ENCODE measurements at regions not wholly inside any gene's neighbourhood (a gene's known extent, or its start where the extent isn't known, plus 50 kb on each side); places are given as distances from the start of the nearest gene placed in this dataset.

DNA sequence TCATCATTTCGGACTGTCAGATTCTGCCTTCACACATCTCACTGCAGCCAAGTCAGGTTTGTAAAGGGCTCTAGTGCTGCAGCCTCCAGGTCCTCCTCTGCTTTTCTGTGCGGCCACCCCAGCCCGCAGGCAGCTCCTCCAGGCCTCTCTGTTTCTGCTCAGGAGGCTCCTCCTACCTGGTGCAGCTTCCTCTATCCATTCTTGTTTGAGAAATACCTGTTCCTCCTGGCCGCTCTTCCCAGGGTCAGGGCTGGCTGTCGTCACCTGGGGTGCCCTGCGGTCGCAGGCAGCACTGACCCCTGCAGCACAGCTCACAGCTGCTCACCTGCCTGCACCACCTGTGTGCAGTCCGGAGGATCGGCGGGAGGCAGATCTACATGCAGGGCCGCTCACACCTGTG, 387.7 kb upstream of the IRX4 start:
- no peak overlapping the region for H3K27ac ChIP-seq (ENCODE audit: insufficient read depth, low read depth, low read length)
- H3K9me1 ChIP-seq (replicated peaks; ENCODE audit: control insufficient read depth, extremely low read depth, insufficient read depth, low read length) = no peaks in the 10 kb centered on the region
- FAIRE-seq = no peak
- intact Hi-C loops (cut with micrococcal nuclease) = no loop called here
- DNase-seq (ENCODE audit: low read depth, low spot score) = no peak
- no peaks in the 10 kb centered on the region for H3K36me3 ChIP-seq (ENCODE audit: control insufficient read depth in 2 of 2, extremely low read depth in 1 of 2, insufficient read depth in 2 of 2, low read length in 2 of 2)
- ChIA-PET CTCF (no interaction called here), POLR2A (no interaction called here)
- dilution Hi-C loops (cut with MboI; ENCODE audit: extremely low pct_ligation_motif_present, low sequenced_read_pairs) = no loop called here
- no peaks in the 10 kb centered on the region for H3K79me2 ChIP-seq (ENCODE audit: control insufficient read depth, insufficient read depth, low read length)
- H3K27me3 ChIP-seq (ENCODE audit: control insufficient read depth in 2 of 2, insufficient read depth in 2 of 2, low read length in 2 of 2) = no peaks in the 10 kb centered on the region
- H3K9me3 ChIP-seq (replicated peaks; ENCODE audit: control insufficient read depth, insufficient read depth, low read length) = peaks cover 12% of the 10 kb centered on the region
- H3K4me2 ChIP-seq (ENCODE audit: insufficient read depth, low read length) = no peak overlapping the region
- no TSS peak for BruUV-seq (replicated peaks)
- H4K20me1 ChIP-seq (replicated peaks; ENCODE audit: control insufficient read depth, extremely low read depth, insufficient read depth, low read length) = no peaks in the 10 kb centered on the region
- H3K9ac ChIP-seq (replicated peaks; ENCODE audit: extremely low read depth, insufficient read depth, low read length) = no peak overlapping the region
- H3K4me1 ChIP-seq (ENCODE audit: control insufficient read depth, extremely low read depth, insufficient read depth, low read length) = no peaks in the 10 kb centered on the region
- no peak for TF ChIP-seq MYC (IDR thresholded peaks at IDR 0.05; ENCODE audit: low read depth, low read length)
- TF ChIP-seq, protein P1, sequence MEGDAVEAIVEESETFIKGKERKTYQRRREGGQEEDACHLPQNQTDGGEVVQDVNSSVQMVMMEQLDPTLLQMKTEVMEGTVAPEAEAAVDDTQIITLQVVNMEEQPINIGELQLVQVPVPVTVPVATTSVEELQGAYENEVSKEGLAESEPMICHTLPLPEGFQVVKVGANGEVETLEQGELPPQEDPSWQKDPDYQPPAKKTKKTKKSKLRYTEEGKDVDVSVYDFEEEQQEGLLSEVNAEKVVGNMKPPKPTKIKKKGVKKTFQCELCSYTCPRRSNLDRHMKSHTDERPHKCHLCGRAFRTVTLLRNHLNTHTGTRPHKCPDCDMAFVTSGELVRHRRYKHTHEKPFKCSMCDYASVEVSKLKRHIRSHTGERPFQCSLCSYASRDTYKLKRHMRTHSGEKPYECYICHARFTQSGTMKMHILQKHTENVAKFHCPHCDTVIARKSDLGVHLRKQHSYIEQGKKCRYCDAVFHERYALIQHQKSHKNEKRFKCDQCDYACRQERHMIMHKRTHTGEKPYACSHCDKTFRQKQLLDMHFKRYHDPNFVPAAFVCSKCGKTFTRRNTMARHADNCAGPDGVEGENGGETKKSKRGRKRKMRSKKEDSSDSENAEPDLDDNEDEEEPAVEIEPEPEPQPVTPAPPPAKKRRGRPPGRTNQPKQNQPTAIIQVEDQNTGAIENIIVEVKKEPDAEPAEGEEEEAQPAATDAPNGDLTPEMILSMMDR (IDR thresholded peaks at IDR 0.05; ENCODE audit: extremely low read depth in 1 of 2, insufficient read depth in 1 of 2, low read depth in 1 of 2, low read length in 2 of 2) = no peak
- no peak for TF ChIP-seq POLR2AphosphoS5 (IDR thresholded peaks at IDR 0.05; ENCODE audit: insufficient read depth, low read depth, low read length)
- TF ChIP-seq EZH2 (IDR thresholded peaks at IDR 0.05; ENCODE audit: borderline replicate concordance, low read depth, low read length, severe bottlenecking) = no peak
- no peak for TF ChIP-seq MAX (IDR thresholded peaks at IDR 0.05; ENCODE audit: insufficient read depth, insufficient read length)
- TF ChIP-seq JUN (IDR thresholded peaks at IDR 0.05; ENCODE audit: borderline replicate concordance, insufficient read depth, insufficient read length, low read depth) = no peak
- no peak for TF ChIP-seq POLR2A (IDR thresholded peaks at IDR 0.05; ENCODE audit: low read depth, low read length)
- no peak for TF ChIP-seq GATA2 (IDR thresholded peaks at IDR 0.05; ENCODE audit: insufficient read depth, insufficient read length, low read depth, low read length)
- no peak for TF ChIP-seq FOS (IDR thresholded peaks at IDR 0.05; ENCODE audit: borderline replicate concordance, insufficient read depth, low read length)
- H2AFZ ChIP-seq (ENCODE audit: low read depth, low read length) = no peak overlapping the region
- no peak overlapping the region for H3K4me3 ChIP-seq (replicated peaks in 1 of 3; ENCODE audit: insufficient read depth in 1 of 3, low read depth in 1 of 3, low read length in 3 of 3)

Measured in endothelial cell of umbilical vein (primary cell).